Gastrocnemius medialis (tissue), 4 donors: ENCODE measurements at regions not wholly inside any gene's neighbourhood (a gene's known extent, or its start where the extent isn't known, plus 50 kb on each side); places are given as distances from the start of the nearest gene placed in this dataset.

Source experiments
- CTCF ChIP-seq, 5 experiments: fragments of 450-650 bp in 3 of 5; fragments of 200-600 bp in 2 of 5; sonication (generic) in 2 of 5; IDR thresholded peaks in 4 of 5; conservative IDR thresholded peaks in 1 of 5; 1 replicate in 4 of 5; 2 replicates in 1 of 5; pipeline ENCODE4 v1.5.1; 2016 to 2019; ENCODE audit warnings: antibody characterized with exemption in 5 of 5, mild to moderate bottlenecking in 3 of 5, moderate library complexity in 3 of 5
- POLR2A ChIP-seq, 2 donors: fragments of 450-650 bp; IDR thresholded peaks; one replicate each; pipeline ENCODE4 v1.6.1; 2017; ENCODE audit warnings: antibody characterized with exemption in 2 of 2, mild to moderate bottlenecking in 2 of 2, moderate library complexity in 2 of 2

DNA sequence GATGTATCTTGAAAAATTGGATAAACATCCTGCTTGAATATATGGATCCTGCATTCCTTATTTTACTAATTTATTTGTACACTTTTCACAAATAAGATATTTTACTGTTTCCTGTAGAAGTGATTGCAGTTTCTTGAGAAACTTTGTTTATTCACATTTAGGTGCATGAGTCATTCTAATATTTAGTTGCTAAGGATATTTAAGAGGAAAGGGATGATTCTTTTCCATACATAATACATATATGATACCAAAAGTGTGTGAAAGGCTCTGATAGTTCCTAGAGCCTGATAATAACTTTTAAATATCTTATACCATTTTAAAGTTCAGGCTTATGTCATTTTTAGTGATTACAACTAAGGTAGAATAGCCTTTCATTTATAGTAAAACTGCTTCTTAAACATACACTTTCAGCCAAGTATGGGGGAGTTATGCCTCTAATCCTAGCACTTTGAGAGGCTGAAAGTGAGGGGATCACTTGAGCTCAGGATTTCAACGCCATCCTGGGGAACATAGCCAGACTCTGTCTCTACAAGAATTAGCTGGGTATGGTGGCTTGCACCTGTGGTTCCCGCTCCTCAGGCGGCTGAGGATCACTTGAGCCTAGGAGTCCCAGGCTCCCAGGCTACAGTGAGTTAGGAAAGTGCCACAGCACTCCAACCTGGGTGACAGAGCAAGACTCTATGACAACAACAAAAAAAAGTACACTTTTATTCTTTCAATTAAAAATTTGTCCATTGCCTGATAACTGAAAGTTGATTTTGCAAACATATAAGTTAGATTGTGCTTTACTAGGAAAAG lies 262.6 kb upstream of the LRIG3 start:
- TF ChIP-seq CTCF (IDR thresholded peaks at IDR 0.05 in 4 of 5, conservative IDR thresholded peaks at IDR 0.05 in 1 of 5) (no peak), POLR2A (IDR thresholded peaks at IDR 0.05) (no peak)
